Lower leg skin (tissue), 4 donors: ENCODE measurements at regions not wholly inside any gene's neighbourhood (a gene's known extent, or its start where the extent isn't known, plus 50 kb on each side); places are given as distances from the start of the nearest gene placed in this dataset.

Experiments
- DNase-seq, 2 donors: peaks; one replicate each; pipeline ENCODE4 v3.0.0-alpha.2; 2019; ENCODE audit warnings: low spot score in 2 of 2
- H3K4me3 ChIP-seq: fragments of 200-600 bp; sonication (generic); 2 replicates; pipeline ENCODE4 v1.5.1; 2017; ENCODE audit warnings: mild to moderate bottlenecking, low read depth; ENCODE audit not compliant: poor library complexity, severe bottlenecking
- POLR2A ChIP-seq, 2 donors: fragments of 450-650 bp; IDR thresholded peaks; one replicate each; pipeline ENCODE4 v1.6.1; 2016 to 2017; ENCODE audit warnings: antibody characterized with exemption in 2 of 2, mild to moderate bottlenecking in 1 of 2, moderate library complexity in 1 of 2
- WGBS, 2 donors: methylation state at CpG; one replicate each; pipeline ENCODE4 v1.1.5; 2018; 5-methylcytosine and 5-hydroxymethylcytosine counted together
- intact Hi-C: fragments of 100-400 bp; cut with DNase I; formaldehyde crosslinking; loops from one replicate; pipeline ENCODE4 v1.15.0; 2023; ENCODE audit warnings: low total_unique reads
- TF ChIP-seq, protein P1 (sequence below), 3 donors: fragments of 450-650 bp; IDR thresholded peaks; one replicate each; pipeline ENCODE4 v1.5.1; 2016; ENCODE audit warnings: antibody characterized with exemption in 3 of 3, mild to moderate bottlenecking in 3 of 3, moderate library complexity in 2 of 3

GRCh38 chr5:18744441-18744840 is 1110.2 kb downstream of the TAF11L14 start:
- 78 to 81% methylated on average over 3 of the region's 3 CpGs for WGBS, 2 donors
- intact Hi-C loops: no loop called here
- H3K4me3 ChIP-seq: no peak overlapping the region
- TF ChIP-seq, protein P1, sequence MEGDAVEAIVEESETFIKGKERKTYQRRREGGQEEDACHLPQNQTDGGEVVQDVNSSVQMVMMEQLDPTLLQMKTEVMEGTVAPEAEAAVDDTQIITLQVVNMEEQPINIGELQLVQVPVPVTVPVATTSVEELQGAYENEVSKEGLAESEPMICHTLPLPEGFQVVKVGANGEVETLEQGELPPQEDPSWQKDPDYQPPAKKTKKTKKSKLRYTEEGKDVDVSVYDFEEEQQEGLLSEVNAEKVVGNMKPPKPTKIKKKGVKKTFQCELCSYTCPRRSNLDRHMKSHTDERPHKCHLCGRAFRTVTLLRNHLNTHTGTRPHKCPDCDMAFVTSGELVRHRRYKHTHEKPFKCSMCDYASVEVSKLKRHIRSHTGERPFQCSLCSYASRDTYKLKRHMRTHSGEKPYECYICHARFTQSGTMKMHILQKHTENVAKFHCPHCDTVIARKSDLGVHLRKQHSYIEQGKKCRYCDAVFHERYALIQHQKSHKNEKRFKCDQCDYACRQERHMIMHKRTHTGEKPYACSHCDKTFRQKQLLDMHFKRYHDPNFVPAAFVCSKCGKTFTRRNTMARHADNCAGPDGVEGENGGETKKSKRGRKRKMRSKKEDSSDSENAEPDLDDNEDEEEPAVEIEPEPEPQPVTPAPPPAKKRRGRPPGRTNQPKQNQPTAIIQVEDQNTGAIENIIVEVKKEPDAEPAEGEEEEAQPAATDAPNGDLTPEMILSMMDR (IDR thresholded peaks at IDR 0.05): no peak
- TF ChIP-seq POLR2A (IDR thresholded peaks at IDR 0.05): no peak
- DNase-seq: no peak

GRCh38 chr5:18745042-18745987 is 1111.1 kb downstream of the TAF11L14 start:
- H3K4me3 ChIP-seq: peak overlapping the region; percentile 28
- intact Hi-C loops: no loop called here
- no peak for TF ChIP-seq POLR2A (IDR thresholded peaks at IDR 0.05)
- TF ChIP-seq, protein P1 (IDR thresholded peaks at IDR 0.05): no peak
- 81 to 85% methylated on average over 13 of the region's 13 CpGs for WGBS, 2 donors
- DNase-seq: no peak

DNA sequence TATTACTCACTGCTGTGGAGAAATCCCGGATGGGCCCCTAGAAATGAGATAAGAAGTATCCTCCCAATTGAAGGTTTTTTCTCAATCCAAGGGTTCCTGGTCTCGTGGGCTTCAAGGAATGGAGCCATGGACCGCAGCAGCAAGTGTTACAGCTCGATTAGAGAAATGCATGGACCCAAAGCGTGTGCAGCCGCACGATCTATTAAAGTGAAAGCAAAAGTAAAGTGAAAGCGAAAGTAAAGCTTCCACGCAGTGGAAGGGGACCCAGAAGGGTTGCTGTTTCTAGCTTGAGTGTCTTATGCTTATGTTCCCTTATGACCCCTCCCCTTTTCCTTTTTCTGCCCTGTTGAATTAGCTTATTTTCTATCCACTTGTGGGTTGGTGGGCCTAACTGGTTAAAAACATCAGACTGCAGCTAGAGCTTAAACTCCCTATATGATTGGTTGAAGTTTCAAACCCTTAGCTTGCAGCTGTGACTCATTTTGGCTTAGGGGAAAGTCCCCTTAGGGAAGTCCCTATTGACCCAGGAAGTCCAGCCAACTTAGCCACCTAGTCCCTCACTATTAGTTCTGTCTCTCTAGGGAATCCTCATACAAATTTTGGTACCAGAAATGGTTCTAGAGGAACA is 1111.8 kb downstream of the TAF11L14 start:
- H3K4me3 ChIP-seq: peak overlapping the region; percentile 28
- no peak for DNase-seq
- intact Hi-C loops: no loop called here
- 74 to 80% methylated on average over 9 of the region's 9 CpGs for WGBS, 2 donors
- TF ChIP-seq, protein P1 (IDR thresholded peaks at IDR 0.05): no peak
- no peak for TF ChIP-seq POLR2A (IDR thresholded peaks at IDR 0.05)

DNA sequence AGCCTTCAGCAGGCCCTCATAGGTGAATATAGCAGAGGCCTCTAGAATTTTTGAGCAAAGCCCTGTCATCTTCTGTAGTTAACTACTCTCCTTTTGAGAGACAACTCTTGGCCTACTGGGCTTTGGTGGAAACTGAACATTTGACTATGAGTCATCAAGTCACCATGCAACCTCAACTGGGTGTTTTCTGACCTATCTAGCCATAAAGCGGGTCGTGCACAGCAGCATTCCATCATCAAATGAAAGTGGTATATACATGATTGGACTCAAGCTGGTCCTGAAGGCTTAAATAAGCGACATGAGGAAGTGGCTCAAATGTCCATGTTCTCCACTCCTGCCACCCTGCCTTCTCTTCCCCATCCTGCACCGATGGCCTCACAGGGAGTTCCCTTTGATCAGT is 1115.5 kb downstream of the TAF11L14 start:
- H3K4me3 ChIP-seq: no peak overlapping the region
- TF ChIP-seq POLR2A (IDR thresholded peaks at IDR 0.05): no peak
- TF ChIP-seq, protein P1 (IDR thresholded peaks at IDR 0.05): no peak
- 73 to 81% methylated on average over 4 of the region's 4 CpGs for WGBS, 2 donors
- intact Hi-C loops: no loop called here
- no peak for DNase-seq

- no peak for TF ChIP-seq POLR2A (IDR thresholded peaks at IDR 0.05)
- TF ChIP-seq, protein P1 (IDR thresholded peaks at IDR 0.05): no peak
- H3K4me3 ChIP-seq: no peak overlapping the region
- no peak for DNase-seq
- WGBS, 2 donors: 28 to 46% methylated on average over 1 of the region's 1 CpG
- intact Hi-C loops: no loop called here
Measured at GRCh38 chr5:18752317-18752716, 1118.1 kb downstream of the TAF11L14 start.
